GM12875 (cell line): ENCODE measurements at regions not wholly inside any gene's neighbourhood (a gene's known extent, or its start where the extent isn't known, plus 50 kb on each side); places are given as distances from the start of the nearest gene placed in this dataset.

Experiments used
- H3K4me3 ChIP-seq: one replicate; pipeline ENCODE4 v1.5.1; 2011; ENCODE audit warnings: low read depth, low read length, control low read depth
- CTCF ChIP-seq: IDR thresholded peaks from 2 replicates; pipeline ENCODE4 v1.5.1; 2011; ENCODE audit warnings: low read depth, mild to moderate bottlenecking, control low read depth, inconsistent platforms, low read length, moderate library complexity, borderline replicate concordance; ENCODE audit not compliant: insufficient read depth

GRCh38 chr21:21675601-21676000, 677.4 kb downstream of the NCAM2 start:
- no peak for TF ChIP-seq CTCF
- no peak overlapping the region for H3K4me3 ChIP-seq

GRCh38 chr21:21682172-21682571, 684.0 kb downstream of the NCAM2 start:
- no peak for TF ChIP-seq CTCF
- no peak overlapping the region for H3K4me3 ChIP-seq

GRCh38 chr21:21688889-21689288, 690.7 kb downstream of the NCAM2 start:
- no peak for TF ChIP-seq CTCF

GRCh38 chr21:21690068-21690665, 692.0 kb downstream of the NCAM2 start:
- no peak for TF ChIP-seq CTCF
- no peak overlapping the region for H3K4me3 ChIP-seq

More at GRCh38 chr21:21688889-21689288, 690.7 kb downstream of the NCAM2 start:
- H3K4me3 ChIP-seq: no peak overlapping the region

- TF ChIP-seq CTCF: no peak
- H3K4me3 ChIP-seq: no peak overlapping the region
Measured at GRCh38 chr21:21712748-21713520, 714.7 kb downstream of the NCAM2 start.

GRCh38 chr21:21713651-21714180, 715.5 kb downstream of the NCAM2 start:
- TF ChIP-seq CTCF: no peak

GRCh38 chr21:21714426-21714825, 716.2 kb downstream of the NCAM2 start:
- TF ChIP-seq CTCF: no peak

More at GRCh38 chr21:21713651-21714180, 715.5 kb downstream of the NCAM2 start:
- H3K4me3 ChIP-seq: no peak overlapping the region

More at GRCh38 chr21:21714426-21714825, 716.2 kb downstream of the NCAM2 start:
- H3K4me3 ChIP-seq: no peak overlapping the region
